CD4-positive, CD25-positive, alpha-beta regulatory T cell (primary cell): ENCODE measurements at regions not wholly inside any gene's neighbourhood (a gene's known extent, or its start where the extent isn't known, plus 50 kb on each side); places are given as distances from the start of the nearest gene placed in this dataset.
"Not testable (repeated sequence)": the region's sequence is repeated elsewhere in the genome, so short reads cannot be mapped to it uniquely, and the experiment has no call there.

Experiments used
- ATAC-seq, 2 donors: fragments of 150-1000 bp; cut with Tn5 transposase; one replicate each; pipeline ENCODE4 v1.10.0; 2021; ENCODE audit warnings: low read depth in 2 of 2, moderate number of reproducible peaks in 2 of 2, moderate library complexity in 1 of 2
- DNase-seq, 3 donors: peaks; one replicate each; pipeline versions ENCODE4 v3.0.0 to v3.0.0-alpha.2; 2012 to 2022; ENCODE audit warnings: mixed read lengths in 1 of 3
- H3K27ac ChIP-seq: one replicate; pipeline ENCODE4 v1.7.0; 2013; ENCODE audit warnings: mild to moderate bottlenecking, low read length; ENCODE audit not compliant: insufficient read depth, poor library complexity, severe bottlenecking
- H3K27me3 ChIP-seq: one replicate; pipeline ENCODE4 v1.7.0; 2013; ENCODE audit warnings: low read length; ENCODE audit not compliant: control insufficient read depth, insufficient read depth
- H3K36me3 ChIP-seq: one replicate; pipeline ENCODE4 v1.7.0; 2013; ENCODE audit warnings: mild to moderate bottlenecking, low read length, moderate library complexity; ENCODE audit not compliant: control insufficient read depth, insufficient read depth
- H3K4me1 ChIP-seq: 2 replicates; pipeline ENCODE4 v1.7.0; 2013; ENCODE audit warnings: mild to moderate bottlenecking, low read length; ENCODE audit not compliant: insufficient read depth, control insufficient read depth, poor library complexity, severe bottlenecking
- H3K4me3 ChIP-seq: one replicate; pipeline ENCODE4 v1.7.0; 2013; ENCODE audit warnings: low read depth, mild to moderate bottlenecking, low read length, moderate library complexity
- H3K9me3 ChIP-seq, 2 experiments: 1 replicate in 1 of 2; 2 replicates in 1 of 2; pipeline ENCODE4 v1.7.0; 2013; ENCODE audit warnings: low read length in 2 of 2, mild to moderate bottlenecking in 1 of 2, moderate library complexity in 1 of 2; ENCODE audit not compliant: control insufficient read depth in 2 of 2
- H3K27ac Mint-ChIP-seq, 3 donors: one replicate each; pipeline ENCODE4 v1.8.0; 2020 to 2022; ENCODE audit warnings: mild to moderate bottlenecking in 3 of 3, mixed read lengths in 3 of 3, moderate library complexity in 2 of 3
- H3K27me3 Mint-ChIP-seq: one replicate; pipeline ENCODE4 v1.8.0; 2022; ENCODE audit warnings: mild to moderate bottlenecking, mixed read lengths
- H3K36me3 Mint-ChIP-seq: one replicate; pipeline ENCODE4 v1.8.0; 2020; ENCODE audit warnings: mixed read lengths
- H3K4me1 Mint-ChIP-seq, 4 donors: one replicate each; pipeline ENCODE4 v1.8.0; 2020 to 2022; ENCODE audit warnings: mixed read lengths in 4 of 4, mild to moderate bottlenecking in 1 of 4
- H3K4me3 Mint-ChIP-seq, 4 donors: one replicate each; pipeline ENCODE4 v1.8.0; 2020 to 2022; ENCODE audit warnings: mild to moderate bottlenecking in 4 of 4, mixed read lengths in 4 of 4, moderate library complexity in 3 of 4
- H3K9me3 Mint-ChIP-seq, 7 donors: one replicate each; pipeline ENCODE4 v1.8.0; 2020 to 2022; ENCODE audit warnings: mixed read lengths in 7 of 7, mild to moderate bottlenecking in 3 of 7, moderate library complexity in 2 of 7

- not testable (repeated sequence) for H3K27me3 Mint-ChIP-seq, H3K27me3 ChIP-seq, DNase-seq, H3K4me3 ChIP-seq, H3K36me3 ChIP-seq, H3K9me3 ChIP-seq, H3K4me3 Mint-ChIP-seq, ATAC-seq, H3K9me3 Mint-ChIP-seq, H3K36me3 Mint-ChIP-seq
- H3K27ac ChIP-seq = peak overlapping the region; percentile 23
- peaks cover 11% of the 10 kb centered on the region for H3K4me1 ChIP-seq
- Mint-ChIP-seq H3K4me1 (peaks cover 0 to 28% (median 5%) of the 10 kb centered on the region in 4 donors), H3K27ac (peak overlapping the region in 1 of 3 donors; percentile 32)
Measured at GRCh38 chr2:111420835-111421234, 300.1 kb downstream of the BCL2L11 start.

GRCh38 chr2:111421949-111422348 lies 301.2 kb downstream of the BCL2L11 start:
- H3K36me3 ChIP-seq, DNase-seq, H3K27me3 ChIP-seq, H3K9me3 Mint-ChIP-seq, H3K4me3 Mint-ChIP-seq, H3K9me3 ChIP-seq, H3K4me3 ChIP-seq, H3K36me3 Mint-ChIP-seq, H3K27me3 Mint-ChIP-seq: not testable (repeated sequence)
- peaks cover 0 to 29% (median 4%) of the 10 kb centered on the region in 4 donors for H3K4me1 Mint-ChIP-seq
- peak overlapping the region; percentile 14 for H3K27ac ChIP-seq
- peak in 1 of 2 donors; percentile 10 for ATAC-seq
- H3K27ac Mint-ChIP-seq = peak overlapping the region in 1 of 3 donors; percentile 93
- peaks cover 15% of the 10 kb centered on the region for H3K4me1 ChIP-seq

GRCh38 chr2:111422562-111422961 lies 301.8 kb downstream of the BCL2L11 start:
- not testable (repeated sequence) for DNase-seq, H3K27ac ChIP-seq, ATAC-seq, H3K27me3 Mint-ChIP-seq, H3K27me3 ChIP-seq, H3K4me3 ChIP-seq, H3K9me3 Mint-ChIP-seq, H3K9me3 ChIP-seq, H3K4me3 Mint-ChIP-seq, H3K36me3 Mint-ChIP-seq, H3K36me3 ChIP-seq
- H3K4me1 ChIP-seq = peaks cover 15% of the 10 kb centered on the region
- H3K4me1 Mint-ChIP-seq = peaks cover 0 to 33% (median 5%) of the 10 kb centered on the region in 4 donors
- peak overlapping the region in 2 of 3 donors; percentile 75 to 93 for H3K27ac Mint-ChIP-seq

DNA sequence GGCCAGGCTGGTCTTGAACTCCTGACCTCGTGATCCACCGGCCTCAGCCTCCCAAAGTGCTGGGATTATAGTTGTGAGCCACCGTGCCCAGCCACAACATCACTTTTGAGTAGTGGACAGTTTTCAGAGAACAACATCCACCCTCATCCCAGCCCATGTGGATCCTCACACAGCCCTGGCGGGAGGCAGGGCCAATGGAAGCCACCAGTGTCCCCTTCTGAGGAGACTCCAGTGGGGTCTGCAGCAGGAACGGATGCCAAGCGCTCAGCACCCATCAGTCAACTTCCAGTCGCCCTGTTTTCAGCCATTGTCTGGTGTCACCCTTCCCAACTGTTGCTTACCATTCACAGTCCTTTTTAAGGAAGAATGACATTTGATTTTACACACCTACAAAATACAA lies 302.5 kb downstream of the BCL2L11 start:
- H3K36me3 ChIP-seq, H3K36me3 Mint-ChIP-seq, H3K9me3 Mint-ChIP-seq, H3K4me3 ChIP-seq, H3K4me3 Mint-ChIP-seq, H3K27me3 Mint-ChIP-seq, H3K27me3 ChIP-seq, ATAC-seq, DNase-seq, H3K27ac Mint-ChIP-seq, H3K27ac ChIP-seq, H3K9me3 ChIP-seq: not testable (repeated sequence)
- H3K4me1 Mint-ChIP-seq = peaks cover 0 to 31% (median 4%) of the 10 kb centered on the region in 4 donors
- H3K4me1 ChIP-seq = peaks cover 15% of the 10 kb centered on the region

DNA sequence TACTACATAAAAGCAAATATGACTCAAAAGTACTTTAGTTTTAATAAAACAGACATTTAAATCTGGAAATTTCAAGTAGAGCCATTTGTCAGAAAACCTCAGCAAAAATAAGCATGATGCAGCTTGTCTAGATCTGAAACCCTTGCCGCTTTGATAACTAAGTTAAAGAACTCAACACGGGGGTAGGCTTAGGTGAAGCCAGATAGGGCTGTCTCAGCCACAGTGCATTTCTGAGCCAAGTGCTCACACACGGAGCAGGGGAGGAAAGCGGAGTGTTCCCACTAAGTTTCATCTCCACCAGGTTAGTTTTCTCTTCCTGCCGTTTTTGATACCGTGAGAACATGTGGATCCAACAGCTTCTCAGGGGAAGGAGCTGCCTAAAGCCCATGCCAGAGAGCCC lies 303.5 kb downstream of the BCL2L11 start:
- Histone ChIP-seq H3K4me1 (peaks cover 15% of the 10 kb centered on the region), H3K27ac (peak overlapping the region; percentile 76)
- not testable (repeated sequence) for DNase-seq, H3K36me3 Mint-ChIP-seq, H3K4me3 ChIP-seq, H3K4me3 Mint-ChIP-seq, H3K27me3 Mint-ChIP-seq, H3K9me3 ChIP-seq, H3K9me3 Mint-ChIP-seq, H3K36me3 ChIP-seq, H3K27ac Mint-ChIP-seq, H3K27me3 ChIP-seq
- peaks cover 0 to 34% (median 3%) of the 10 kb centered on the region in 4 donors for H3K4me1 Mint-ChIP-seq
- peak; percentile 38 to 57 for ATAC-seq

DNA sequence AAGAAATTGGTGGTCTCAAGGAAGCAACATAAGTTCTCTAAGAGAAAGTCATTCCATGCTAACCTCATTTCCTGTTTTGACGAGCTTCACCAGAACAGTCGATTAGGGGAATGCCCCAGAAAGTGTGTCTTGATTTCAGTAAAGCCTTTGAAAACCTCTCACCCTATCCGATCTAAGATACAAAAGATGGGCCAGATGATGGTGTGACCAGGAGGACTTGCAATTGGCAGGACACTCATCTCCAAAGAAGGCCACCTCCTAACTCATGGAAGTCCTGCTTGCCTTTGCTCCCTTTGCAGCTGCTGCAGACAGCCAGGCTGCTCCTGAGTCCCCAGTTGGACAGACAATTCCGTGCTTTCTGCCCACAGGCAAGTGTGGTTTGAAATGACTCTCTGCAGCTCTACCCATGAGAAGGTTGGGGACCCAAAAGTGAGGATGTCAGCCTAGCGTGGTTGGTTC lies 304.2 kb downstream of the BCL2L11 start:
- H3K27me3 Mint-ChIP-seq, H3K9me3 ChIP-seq, H3K9me3 Mint-ChIP-seq, H3K27me3 ChIP-seq, H3K36me3 Mint-ChIP-seq, H3K36me3 ChIP-seq, H3K4me3 Mint-ChIP-seq: not testable (repeated sequence)
- peak; percentile 26 to 60 (median 33) for DNase-seq
- Histone ChIP-seq H3K4me3 (peak overlapping the region; percentile 41), H3K27ac (peak overlapping the region; percentile 76), H3K4me1 (peaks cover 15% of the 10 kb centered on the region)
- Mint-ChIP-seq H3K4me1 (peaks cover 0 to 35% (median 3%) of the 10 kb centered on the region in 4 donors), H3K27ac (peak overlapping the region in 2 of 3 donors; percentile 69 to 91)
- ATAC-seq = peak; percentile 59 to 66

DNA sequence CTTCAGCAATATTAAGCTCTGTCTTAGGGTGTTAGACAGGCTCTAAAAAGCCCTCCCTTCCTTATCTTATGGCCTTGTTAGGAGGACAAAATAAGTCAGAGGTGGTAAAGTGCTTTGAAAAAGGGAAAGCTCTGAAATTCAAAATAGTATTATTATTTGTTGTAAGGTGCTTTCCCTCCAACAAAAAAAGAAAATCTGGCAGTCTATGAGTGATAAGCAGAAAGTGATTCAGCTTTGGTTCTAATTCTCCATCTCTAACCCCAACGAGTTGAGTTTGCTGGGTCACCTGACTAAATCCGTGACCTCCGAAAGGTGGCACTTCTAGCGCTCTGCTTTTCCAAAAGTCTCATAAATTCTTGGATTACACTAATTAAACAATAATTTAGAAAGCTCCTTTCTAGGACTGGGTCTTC lies 305.1 kb downstream of the BCL2L11 start:
- Mint-ChIP-seq H3K4me1 (peaks cover 0 to 30% (median 2%) of the 10 kb centered on the region in 4 donors), H3K4me3 (peak overlapping the region in 2 of 4 donors; percentile 27 to 32), H3K27ac (peak overlapping the region; percentile 26 to 90 (median 79))
- not testable (repeated sequence) for H3K9me3 ChIP-seq, H3K27me3 ChIP-seq, H3K36me3 ChIP-seq, H3K36me3 Mint-ChIP-seq, H3K27me3 Mint-ChIP-seq, H3K9me3 Mint-ChIP-seq
- DNase-seq (peak in 1 of 3 donors; percentile 42), ATAC-seq (peak in 1 of 2 donors; percentile 4)
- Histone ChIP-seq H3K4me1 (peaks cover 15% of the 10 kb centered on the region), H3K27ac (peak overlapping the region; percentile 76), H3K4me3 (peak overlapping the region; percentile 41)

DNA sequence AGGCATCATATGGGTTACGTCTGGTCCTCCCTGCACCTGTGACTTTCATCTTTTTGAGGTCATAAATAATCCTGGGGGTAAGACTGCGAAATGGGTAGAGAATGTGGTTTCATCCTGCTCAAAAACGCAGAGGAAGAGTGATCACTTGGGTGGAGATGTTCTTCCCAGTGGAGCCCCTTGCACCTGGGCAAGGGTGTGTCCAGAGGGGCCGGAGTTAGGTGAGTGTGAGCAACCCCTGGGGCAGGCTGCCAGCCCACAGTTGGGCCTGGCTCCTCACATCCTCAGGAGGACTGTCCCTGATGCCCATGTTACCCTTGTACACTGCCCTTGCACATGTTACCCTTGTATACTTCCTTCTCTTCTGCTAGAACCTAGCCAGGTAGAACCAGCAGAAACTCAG lies 306.6 kb downstream of the BCL2L11 start:
- H3K36me3 ChIP-seq, H3K27me3 ChIP-seq, H3K27me3 Mint-ChIP-seq, DNase-seq, H3K9me3 ChIP-seq, H3K9me3 Mint-ChIP-seq, H3K4me3 Mint-ChIP-seq, ATAC-seq, H3K27ac ChIP-seq, H3K4me3 ChIP-seq, H3K36me3 Mint-ChIP-seq: not testable (repeated sequence)
- Mint-ChIP-seq H3K4me1 (peaks cover 0 to 26% (median 2%) of the 10 kb centered on the region in 4 donors), H3K27ac (peak overlapping the region in 2 of 3 donors; percentile 69 to 81)
- peaks cover 15% of the 10 kb centered on the region for H3K4me1 ChIP-seq
